Nephron progenitor cell (in vitro differentiated cells): ENCODE measurements at regions not wholly inside any gene's neighbourhood (a gene's known extent, or its start where the extent isn't known, plus 50 kb on each side); places are given as distances from the start of the nearest gene placed in this dataset.

ENCODE experiments used
- DNase-seq: peaks from one replicate; pipeline ENCODE4 v3.0.0; 2021
- H3K27ac Mint-ChIP-seq: 2 replicates; pipeline ENCODE4 v1.8.0; 2021; ENCODE audit warnings: mild to moderate bottlenecking, moderate library complexity, mixed read lengths
- H3K27me3 Mint-ChIP-seq: 2 replicates; pipeline ENCODE4 v1.8.0; 2021; ENCODE audit warnings: mild to moderate bottlenecking, low read depth, mixed read lengths; ENCODE audit not compliant: poor library complexity
- H3K36me3 Mint-ChIP-seq: 2 replicates; pipeline ENCODE4 v1.8.0; 2021; ENCODE audit warnings: low read depth, mixed read lengths
- H3K4me1 Mint-ChIP-seq: 2 replicates; pipeline ENCODE4 v1.8.0; 2021; ENCODE audit warnings: mixed read lengths
- H3K4me3 Mint-ChIP-seq: 2 replicates; pipeline ENCODE4 v1.8.0; 2021; ENCODE audit warnings: mild to moderate bottlenecking, moderate library complexity, mixed read lengths
- H3K9me3 Mint-ChIP-seq: 2 replicates; pipeline ENCODE4 v1.8.0; 2021; ENCODE audit warnings: mild to moderate bottlenecking, moderate library complexity, mixed read lengths
- TF ChIP-seq, protein P1 (sequence below): fragments of 200-600 bp; sonication (generic); IDR thresholded peaks from 2 replicates; pipeline ENCODE4 v1.5.0; 2021; ENCODE audit warnings: antibody characterized with exemption

- Mint-ChIP-seq H3K36me3 (no peaks in the 10 kb centered on the region), H3K4me1 (no peaks in the 10 kb centered on the region), H3K27me3 (peaks cover 15% of the 10 kb centered on the region), H3K27ac (no peak overlapping the region), H3K9me3 (peaks cover 15% of the 10 kb centered on the region), H3K4me3 (no peak overlapping the region)
- DNase-seq, result no peak
- TF ChIP-seq, protein P1, sequence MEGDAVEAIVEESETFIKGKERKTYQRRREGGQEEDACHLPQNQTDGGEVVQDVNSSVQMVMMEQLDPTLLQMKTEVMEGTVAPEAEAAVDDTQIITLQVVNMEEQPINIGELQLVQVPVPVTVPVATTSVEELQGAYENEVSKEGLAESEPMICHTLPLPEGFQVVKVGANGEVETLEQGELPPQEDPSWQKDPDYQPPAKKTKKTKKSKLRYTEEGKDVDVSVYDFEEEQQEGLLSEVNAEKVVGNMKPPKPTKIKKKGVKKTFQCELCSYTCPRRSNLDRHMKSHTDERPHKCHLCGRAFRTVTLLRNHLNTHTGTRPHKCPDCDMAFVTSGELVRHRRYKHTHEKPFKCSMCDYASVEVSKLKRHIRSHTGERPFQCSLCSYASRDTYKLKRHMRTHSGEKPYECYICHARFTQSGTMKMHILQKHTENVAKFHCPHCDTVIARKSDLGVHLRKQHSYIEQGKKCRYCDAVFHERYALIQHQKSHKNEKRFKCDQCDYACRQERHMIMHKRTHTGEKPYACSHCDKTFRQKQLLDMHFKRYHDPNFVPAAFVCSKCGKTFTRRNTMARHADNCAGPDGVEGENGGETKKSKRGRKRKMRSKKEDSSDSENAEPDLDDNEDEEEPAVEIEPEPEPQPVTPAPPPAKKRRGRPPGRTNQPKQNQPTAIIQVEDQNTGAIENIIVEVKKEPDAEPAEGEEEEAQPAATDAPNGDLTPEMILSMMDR, result no peak
Measured at GRCh38 chr15:52862677-52863076, 72.5 kb upstream of the ONECUT1 start.

DNA sequence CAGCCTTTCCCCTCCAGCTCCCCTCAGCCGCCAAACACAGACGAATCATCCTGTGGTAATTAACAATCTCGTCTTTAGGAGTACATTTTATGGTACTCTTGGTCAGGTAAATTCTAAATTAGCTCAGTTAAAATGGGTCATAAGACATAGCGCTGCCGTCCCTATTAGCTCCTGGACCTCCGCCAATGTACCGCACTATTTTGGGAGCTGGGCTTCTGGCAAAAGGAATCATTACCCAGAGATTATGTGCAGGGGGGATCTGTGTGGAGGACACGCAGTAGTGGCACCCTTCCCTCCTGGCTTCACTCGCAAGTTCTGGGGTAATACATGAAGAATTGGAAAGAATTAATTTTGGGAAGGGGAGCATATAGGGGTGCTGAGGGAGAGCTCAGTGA is 68.6 kb upstream of the ONECUT1 start:
- Mint-ChIP-seq H3K4me1 (no peaks in the 10 kb centered on the region), H3K9me3 (no peaks in the 10 kb centered on the region), H3K27me3 (peaks cover 16% of the 10 kb centered on the region), H3K4me3 (no peak overlapping the region), H3K27ac (no peak overlapping the region), H3K36me3 (no peaks in the 10 kb centered on the region)
- no peak for DNase-seq
- TF ChIP-seq, protein P1, result no peak

DNA sequence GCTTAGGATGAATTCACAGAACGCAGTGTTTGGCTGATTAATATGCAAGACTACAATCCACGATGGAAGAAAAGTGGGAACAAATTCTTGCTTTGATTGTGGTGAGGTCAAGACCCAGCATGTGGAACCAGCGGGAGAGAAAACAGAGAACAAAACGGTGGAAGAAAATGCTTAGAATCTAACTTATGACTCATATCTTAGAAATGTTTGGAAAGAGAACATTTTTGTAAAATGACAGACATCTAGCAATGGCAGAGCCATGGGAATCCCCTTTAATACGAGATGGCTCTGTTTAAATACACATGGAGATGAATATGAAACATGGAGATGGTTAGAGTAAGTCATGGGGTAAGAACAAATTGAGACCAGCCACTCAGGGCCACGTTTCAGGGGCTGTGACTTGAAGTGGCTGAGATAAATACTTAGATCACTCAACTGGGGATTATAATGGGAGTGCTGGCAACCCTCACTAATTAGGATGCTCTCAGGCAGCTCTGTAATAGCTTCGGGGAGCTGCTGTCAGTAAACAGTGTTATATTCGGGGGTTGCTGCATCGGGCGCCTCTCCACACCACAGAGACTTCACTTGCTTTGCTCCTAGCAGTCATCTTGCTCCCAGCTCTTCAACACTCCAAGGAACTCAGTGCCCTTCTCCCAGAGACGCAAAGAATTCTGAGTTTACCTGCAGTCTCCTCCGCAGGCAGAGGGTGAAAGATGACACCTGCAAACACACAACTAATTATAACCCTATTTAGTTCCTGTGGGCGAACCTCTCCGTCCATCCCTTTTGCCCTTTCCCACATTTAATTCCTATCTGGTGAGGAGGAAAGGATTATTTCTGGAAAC is 68.0 kb upstream of the ONECUT1 start:
- TF ChIP-seq, protein P1, result no peak
- H3K27me3 Mint-ChIP-seq, result peaks cover 13% of the 10 kb centered on the region
- H3K4me1 Mint-ChIP-seq, result no peaks in the 10 kb centered on the region
- no peak for DNase-seq
- H3K36me3 Mint-ChIP-seq, result no peaks in the 10 kb centered on the region
- H3K4me3 Mint-ChIP-seq, result no peak overlapping the region
- H3K27ac Mint-ChIP-seq, result no peak overlapping the region
- no peaks in the 10 kb centered on the region for H3K9me3 Mint-ChIP-seq

DNA sequence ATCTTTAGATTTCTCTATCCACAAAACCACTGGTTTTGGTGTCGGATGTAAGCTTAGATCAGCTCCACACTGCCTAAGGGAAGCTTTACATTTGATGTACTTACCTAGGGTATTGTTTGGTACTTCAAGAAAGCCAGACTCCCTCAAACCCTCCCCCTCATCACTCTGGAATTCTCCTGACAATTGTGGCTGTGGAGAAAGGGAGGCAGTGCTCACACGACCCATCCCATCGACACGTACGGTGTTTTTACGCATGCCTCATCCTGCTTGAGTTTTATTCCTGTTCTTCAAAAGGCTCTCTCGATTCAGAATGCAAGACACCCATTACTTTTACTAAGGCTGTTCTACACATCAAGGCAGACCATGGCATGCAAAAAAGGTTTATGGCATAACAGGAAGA is 67.3 kb upstream of the ONECUT1 start:
- no peak overlapping the region for H3K4me3 Mint-ChIP-seq
- no peaks in the 10 kb centered on the region for H3K9me3 Mint-ChIP-seq
- no peak for DNase-seq
- TF ChIP-seq, protein P1, result no peak
- H3K4me1 Mint-ChIP-seq, result no peaks in the 10 kb centered on the region
- H3K27me3 Mint-ChIP-seq, result peaks cover 7% of the 10 kb centered on the region
- H3K27ac Mint-ChIP-seq, result no peak overlapping the region
- H3K36me3 Mint-ChIP-seq, result no peaks in the 10 kb centered on the region

DNA sequence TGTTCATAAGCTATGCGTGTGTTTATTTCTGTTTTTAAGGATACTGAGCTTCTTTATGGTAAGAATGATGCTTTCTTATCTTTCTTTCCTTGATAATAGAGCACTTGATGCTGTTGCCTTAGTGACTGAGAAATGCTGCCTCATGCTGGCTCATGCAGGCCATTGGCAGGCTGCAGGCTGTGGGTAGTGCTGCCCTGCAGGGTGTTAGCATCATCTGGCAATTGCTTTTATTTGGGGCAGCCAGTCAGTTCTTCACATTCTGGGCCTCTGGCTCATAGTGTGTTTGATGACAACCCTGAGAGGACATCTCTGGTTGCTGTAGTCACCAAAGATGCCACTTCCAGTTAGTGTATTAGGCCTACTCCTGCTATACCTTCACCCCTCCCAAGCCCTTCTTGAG is 66.2 kb upstream of the ONECUT1 start:
- Mint-ChIP-seq H3K9me3 (no peaks in the 10 kb centered on the region), H3K27ac (no peak overlapping the region), H3K27me3 (peaks cover 8% of the 10 kb centered on the region), H3K4me1 (no peaks in the 10 kb centered on the region), H3K4me3 (no peak overlapping the region), H3K36me3 (no peaks in the 10 kb centered on the region)
- DNase-seq, result no peak
- TF ChIP-seq, protein P1, result no peak

DNA sequence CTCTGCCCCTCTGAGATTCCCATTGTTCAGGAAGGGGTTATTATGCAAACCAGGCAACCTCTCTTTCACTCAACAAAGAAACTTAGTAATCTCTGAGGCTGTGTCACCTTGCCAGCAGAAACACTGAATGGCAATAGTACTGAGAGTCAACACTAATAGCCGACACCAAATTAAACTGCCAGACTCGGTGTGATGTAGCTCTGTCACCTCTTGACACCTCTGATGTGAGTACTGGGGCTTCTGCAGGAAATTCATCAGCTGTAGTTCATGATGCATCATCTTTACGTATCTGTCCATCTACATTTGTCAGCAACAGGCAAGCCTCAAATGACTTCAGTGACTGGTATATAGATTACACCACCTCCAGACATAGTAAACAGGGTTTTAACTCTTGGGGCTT is 65.0 kb upstream of the ONECUT1 start:
- DNase-seq, result no peak
- TF ChIP-seq, protein P1, result no peak
- H3K27ac Mint-ChIP-seq, result no peak overlapping the region
- no peaks in the 10 kb centered on the region for H3K36me3 Mint-ChIP-seq
- H3K4me3 Mint-ChIP-seq, result no peak overlapping the region
- peaks cover 8% of the 10 kb centered on the region for H3K27me3 Mint-ChIP-seq
- no peaks in the 10 kb centered on the region for H3K4me1 Mint-ChIP-seq
- no peaks in the 10 kb centered on the region for H3K9me3 Mint-ChIP-seq
